Thyroid gland (tissue), 4 donors: ENCODE measurements at regions not wholly inside any gene's neighbourhood (a gene's known extent, or its start where the extent isn't known, plus 50 kb on each side); places are given as distances from the start of the nearest gene placed in this dataset.

Source experiments
- CTCF ChIP-seq, 6 experiments: fragments of 200-600 bp in 3 of 6; fragments of 450-650 bp in 3 of 6; sonication (generic) in 3 of 6; IDR thresholded peaks; one replicate each; pipeline ENCODE4 v1.5.1; 2016 to 2019; ENCODE audit warnings: antibody characterized with exemption in 6 of 6, mild to moderate bottlenecking in 2 of 6, inconsistent platforms in 1 of 6, moderate library complexity in 1 of 6
- POLR2A ChIP-seq, 2 donors: fragments of 450-650 bp; IDR thresholded peaks; one replicate each; pipeline ENCODE4 v1.6.1; 2017; ENCODE audit warnings: antibody characterized with exemption in 2 of 2, mild to moderate bottlenecking in 2 of 2, moderate library complexity in 1 of 2

DNA sequence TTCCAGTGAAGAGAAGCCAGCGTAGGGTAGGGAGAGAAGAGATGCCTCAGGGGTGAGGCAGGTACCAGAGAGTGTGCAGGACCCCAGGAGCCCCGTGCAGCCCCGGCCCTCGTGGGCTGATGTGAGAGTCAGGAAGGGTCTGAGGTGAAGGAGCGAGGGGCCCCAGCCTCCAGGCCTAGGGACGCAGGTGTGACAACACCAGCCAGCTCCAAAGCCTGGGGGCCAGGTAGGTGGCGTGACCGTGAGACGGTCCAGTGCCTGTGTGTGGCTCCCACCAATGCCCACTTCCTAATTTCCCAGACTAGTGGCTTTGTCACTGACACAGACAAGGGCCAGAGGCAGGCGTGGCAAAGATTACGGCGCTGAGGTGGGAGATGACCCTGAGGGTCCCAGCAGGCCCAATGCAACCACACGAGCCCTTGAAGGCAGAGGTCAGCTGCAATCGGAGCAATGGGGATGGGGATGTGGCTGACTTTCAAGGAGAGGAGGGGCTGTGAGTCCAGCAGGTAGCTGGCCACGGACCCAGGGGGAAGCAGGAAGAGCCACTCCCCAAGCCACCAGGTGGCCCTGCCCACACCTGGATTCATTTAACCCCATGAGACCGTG is 86.0 kb upstream of the SNTG2 start:
- no peak for TF ChIP-seq CTCF (IDR thresholded peaks at IDR 0.05)
- no peak for TF ChIP-seq POLR2A (IDR thresholded peaks at IDR 0.05)
